KMS-11 (cell line): ENCODE measurements at regions not wholly inside any gene's neighbourhood (a gene's known extent, or its start where the extent isn't known, plus 50 kb on each side); places are given as distances from the start of the nearest gene placed in this dataset.
A peak's percentile ranks its signal among the peaks of the same experiment; 100 is the strongest.

Experiments
- H2AFZ ChIP-seq: fragments of 200-600 bp; sonication (generic); 2 replicates; pipeline ENCODE4 v1.6.1; 2016; ENCODE audit warnings: antibody characterized with exemption, mixed run types, low read depth
- H3K27ac ChIP-seq: fragments of 200-600 bp; sonication (generic); 2 replicates; pipeline ENCODE4 v1.6.1; 2016; ENCODE audit warnings: mild to moderate bottlenecking, mixed run types
- H3K27me3 ChIP-seq: fragments of 200-600 bp; sonication (generic); 2 replicates; pipeline ENCODE4 v1.6.1; 2017; ENCODE audit warnings: mild to moderate bottlenecking, low read depth, mixed run types, moderate library complexity; ENCODE audit not compliant: insufficient read depth
- H3K36me3 ChIP-seq: fragments of 200-600 bp; sonication (generic); 2 replicates; pipeline ENCODE4 v1.6.1; 2017; ENCODE audit warnings: mild to moderate bottlenecking, mixed run types; ENCODE audit not compliant: insufficient read depth
- H3K4me1 ChIP-seq: fragments of 200-600 bp; sonication (generic); 2 replicates; pipeline ENCODE4 v1.6.1; 2016; ENCODE audit warnings: mild to moderate bottlenecking, low read depth, mixed run types; ENCODE audit not compliant: poor library complexity, severe bottlenecking
- H3K4me2 ChIP-seq: fragments of 200-600 bp; sonication (generic); 2 replicates; pipeline ENCODE4 v1.7.0; 2016; ENCODE audit warnings: mild to moderate bottlenecking, mixed run types
- H3K4me3 ChIP-seq: fragments of 200-600 bp; sonication (generic); IDR thresholded peaks from 2 replicates; pipeline ENCODE4 v1.6.1; 2017; ENCODE audit warnings: low read depth, low read length, mixed read lengths; ENCODE audit not compliant: insufficient read depth
- H3K79me2 ChIP-seq: fragments of 200-600 bp; sonication (generic); 2 replicates; pipeline ENCODE4 v1.6.1; 2016; ENCODE audit warnings: low read depth, mixed run types; ENCODE audit not compliant: insufficient read depth
- H3K9ac ChIP-seq: fragments of 200-600 bp; sonication (generic); 2 replicates; pipeline ENCODE4 v1.6.1; 2016; ENCODE audit warnings: mild to moderate bottlenecking, mixed run types
- H4K20me1 ChIP-seq: fragments of 200-600 bp; sonication (generic); 2 replicates; pipeline ENCODE4 v1.6.1; 2016; ENCODE audit warnings: mild to moderate bottlenecking, mixed run types; ENCODE audit not compliant: insufficient read depth
- CTCF ChIP-seq: fragments of 200-600 bp; sonication (generic); conservative IDR thresholded peaks from 2 replicates; pipeline ENCODE4 v1.6.1; 2017; ENCODE audit warnings: low read depth, mild to moderate bottlenecking, antibody characterized with exemption, low read length, moderate library complexity, mixed read lengths

DNA sequence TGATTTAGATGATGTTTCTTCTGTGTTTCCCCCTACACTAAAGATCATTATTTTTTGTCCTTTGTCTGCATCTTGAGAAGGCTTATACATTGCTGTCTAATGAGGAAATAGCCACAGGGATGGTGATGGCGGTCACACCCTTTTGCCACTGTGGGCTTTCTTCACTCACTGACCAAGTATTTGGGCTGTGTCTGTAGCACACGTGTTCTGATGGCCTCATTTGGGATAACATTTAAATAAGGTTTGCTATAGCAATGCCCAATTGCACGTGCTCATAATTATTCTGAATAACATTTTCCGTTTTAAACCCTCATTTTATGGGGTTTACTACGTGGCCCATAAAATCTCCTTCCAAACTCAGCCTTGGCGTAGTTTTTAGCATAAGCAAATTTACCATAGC is 230.3 kb upstream of the PRICKLE1 start:
- Histone ChIP-seq H3K4me1 (peaks cover 13% of the 10 kb centered on the region), H3K36me3 (no peaks in the 10 kb centered on the region), H4K20me1 (no peaks in the 10 kb centered on the region), H3K9ac (no peak overlapping the region), H2AFZ (no peak overlapping the region), H3K79me2 (no peaks in the 10 kb centered on the region), H3K4me2 (no peak overlapping the region), H3K4me3 (no peak overlapping the region), H3K27me3 (no peaks in the 10 kb centered on the region), H3K27ac (no peak overlapping the region)
- no peak for TF ChIP-seq CTCF

DNA sequence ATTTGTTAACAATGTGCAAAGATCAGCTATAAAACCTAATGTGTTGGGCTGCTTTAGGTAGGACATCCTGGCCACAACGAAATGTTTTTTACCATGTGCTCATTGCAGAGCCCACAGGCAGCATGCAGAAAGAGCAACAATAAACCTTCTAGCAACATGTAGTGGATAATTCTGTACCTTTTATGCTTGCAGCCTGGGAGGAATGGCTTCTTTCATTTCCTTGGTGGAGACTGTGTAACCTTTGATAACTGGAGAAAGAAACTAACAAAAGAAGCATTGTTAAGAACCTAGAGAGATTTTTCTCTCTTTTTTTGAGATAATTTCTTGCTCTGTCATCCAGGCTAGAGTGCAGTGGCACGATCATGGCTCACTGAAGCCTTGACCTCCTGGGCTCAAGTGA is 225.5 kb upstream of the PRICKLE1 start:
- Histone ChIP-seq H3K79me2 (no peaks in the 10 kb centered on the region), H3K27ac (peak overlapping the region; percentile 49), H3K27me3 (no peaks in the 10 kb centered on the region), H3K36me3 (no peaks in the 10 kb centered on the region), H3K4me2 (peak overlapping the region; percentile 36; the same call in 1 of the 2 replicates), H3K4me3 (no peak overlapping the region), H3K9ac (no peak overlapping the region; the same call in 1 of the 2 replicates), H4K20me1 (no peaks in the 10 kb centered on the region), H2AFZ (peak overlapping the region; percentile 50; the same call in 1 of the 2 replicates), H3K4me1 (peaks cover 24% of the 10 kb centered on the region)
- no peak for TF ChIP-seq CTCF

DNA sequence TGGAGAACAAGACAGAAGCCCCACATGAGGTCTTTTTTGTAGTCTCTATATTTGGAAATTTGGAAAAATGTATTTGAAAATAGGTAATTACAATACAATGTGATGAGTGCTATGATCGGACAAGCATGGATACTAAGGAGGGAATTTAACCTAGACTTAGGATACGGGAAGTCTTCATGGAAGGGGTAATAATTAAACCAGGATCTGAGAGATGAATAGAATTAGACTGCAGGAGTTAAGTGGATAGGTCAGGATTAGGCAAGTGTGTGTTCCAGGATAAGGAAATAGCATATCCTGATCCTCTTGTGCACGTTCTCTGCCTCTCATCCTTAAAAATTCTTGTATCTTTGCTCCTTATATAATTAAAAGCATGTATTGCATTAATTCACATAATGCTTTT is 223.3 kb upstream of the PRICKLE1 start:
- Histone ChIP-seq H3K36me3 (no peaks in the 10 kb centered on the region), H3K79me2 (no peaks in the 10 kb centered on the region), H3K4me2 (no peak overlapping the region), H3K27me3 (no peaks in the 10 kb centered on the region), H2AFZ (no peak overlapping the region), H3K4me1 (peaks cover 24% of the 10 kb centered on the region), H3K4me3 (no peak overlapping the region), H4K20me1 (no peaks in the 10 kb centered on the region), H3K27ac (no peak overlapping the region), H3K9ac (no peak overlapping the region)
- no peak for TF ChIP-seq CTCF

GRCh38 chr12:42812086-42812485 is 222.5 kb upstream of the PRICKLE1 start:
- Histone ChIP-seq H3K27me3 (no peaks in the 10 kb centered on the region), H3K4me2 (no peak overlapping the region), H3K4me3 (no peak overlapping the region), H2AFZ (no peak overlapping the region), H3K4me1 (peaks cover 24% of the 10 kb centered on the region), H3K27ac (no peak overlapping the region), H3K36me3 (no peaks in the 10 kb centered on the region), H3K9ac (no peak overlapping the region), H3K79me2 (no peaks in the 10 kb centered on the region), H4K20me1 (no peaks in the 10 kb centered on the region)
- no peak for TF ChIP-seq CTCF
